ENCODE measurements at regions not wholly inside any gene's neighbourhood (a gene's known extent, or its start where the extent isn't known, plus 50 kb on each side); places are given as distances from the start of the nearest gene placed in this dataset.

GRCh38 chr18:24974431-24974830, 377.5 kb downstream of the ZNF521 start:
- TF ChIP-seq, protein P1, sequence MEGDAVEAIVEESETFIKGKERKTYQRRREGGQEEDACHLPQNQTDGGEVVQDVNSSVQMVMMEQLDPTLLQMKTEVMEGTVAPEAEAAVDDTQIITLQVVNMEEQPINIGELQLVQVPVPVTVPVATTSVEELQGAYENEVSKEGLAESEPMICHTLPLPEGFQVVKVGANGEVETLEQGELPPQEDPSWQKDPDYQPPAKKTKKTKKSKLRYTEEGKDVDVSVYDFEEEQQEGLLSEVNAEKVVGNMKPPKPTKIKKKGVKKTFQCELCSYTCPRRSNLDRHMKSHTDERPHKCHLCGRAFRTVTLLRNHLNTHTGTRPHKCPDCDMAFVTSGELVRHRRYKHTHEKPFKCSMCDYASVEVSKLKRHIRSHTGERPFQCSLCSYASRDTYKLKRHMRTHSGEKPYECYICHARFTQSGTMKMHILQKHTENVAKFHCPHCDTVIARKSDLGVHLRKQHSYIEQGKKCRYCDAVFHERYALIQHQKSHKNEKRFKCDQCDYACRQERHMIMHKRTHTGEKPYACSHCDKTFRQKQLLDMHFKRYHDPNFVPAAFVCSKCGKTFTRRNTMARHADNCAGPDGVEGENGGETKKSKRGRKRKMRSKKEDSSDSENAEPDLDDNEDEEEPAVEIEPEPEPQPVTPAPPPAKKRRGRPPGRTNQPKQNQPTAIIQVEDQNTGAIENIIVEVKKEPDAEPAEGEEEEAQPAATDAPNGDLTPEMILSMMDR (conservative IDR thresholded peaks at IDR 0.05; ENCODE audit: low read length): no peak
- TF ChIP-seq EZH2phosphoT487 (IDR thresholded peaks at IDR 0.05; ENCODE audit: borderline replicate concordance): no peak

Measured in Loucy (cell line).